Transverse colon (tissue), 4 donors: ENCODE measurements at regions not wholly inside any gene's neighbourhood (a gene's known extent, or its start where the extent isn't known, plus 50 kb on each side); places are given as distances from the start of the nearest gene placed in this dataset.

Experiments
- DNase-seq: peaks from one replicate; pipeline ENCODE4 v3.0.0-alpha.2; 2019
- H3K27ac ChIP-seq, 4 donors: fragments of 200-600 bp; sonication (generic); 2 replicates each; pipeline ENCODE4 v1.5.1; 2016 to 2018; ENCODE audit warnings: inconsistent platforms in 4 of 4
- H3K27me3 ChIP-seq: fragments of 200-600 bp; sonication (generic); 2 replicates; pipeline ENCODE4 v1.5.1; 2017; ENCODE audit warnings: inconsistent platforms
- H3K36me3 ChIP-seq, 4 donors: fragments of 200-600 bp; sonication (generic); 2 replicates each; pipeline ENCODE4 v1.5.1; 2017 to 2019; ENCODE audit warnings: inconsistent platforms in 4 of 4
- H3K4me1 ChIP-seq, 4 donors: fragments of 200-600 bp; sonication (generic); 2 replicates each; pipeline ENCODE4 v1.5.1; 2017 to 2020; ENCODE audit warnings: inconsistent platforms in 4 of 4
- H3K4me3 ChIP-seq, 4 donors: fragments of 200-600 bp; sonication (generic); 1 replicate in 1 of 4; 2 replicates in 3 of 4; pipeline versions ENCODE4 v1.5.1 to v1.6.1; 2017 to 2019; ENCODE audit warnings: inconsistent platforms in 4 of 4
- H3K9me3 ChIP-seq, 2 donors: fragments of 200-600 bp; sonication (generic); 2 replicates each; pipeline ENCODE4 v1.5.1; 2017 to 2019; ENCODE audit warnings: inconsistent platforms in 2 of 2
- EP300 ChIP-seq: sonication (generic); formaldehyde crosslinking; IDR thresholded peaks from one replicate; pipeline ENCODE4 v1.6.1; 2017; ENCODE audit warnings: antibody characterized with exemption, low read depth
- POLR2A ChIP-seq: fragments of 450-650 bp; IDR thresholded peaks from one replicate; pipeline ENCODE4 v1.6.1; 2016; ENCODE audit warnings: antibody characterized with exemption, mild to moderate bottlenecking, moderate library complexity
- POLR2AphosphoS5 ChIP-seq, 3 donors: sonication (generic); formaldehyde crosslinking; IDR thresholded peaks; one replicate each; pipeline ENCODE4 v1.6.1; 2016; ENCODE audit warnings: antibody characterized with exemption in 3 of 3
- WGBS, 2 donors: methylation state at CpG; one replicate each; pipeline ENCODE4 v1.1.5; 2018; ENCODE audit warnings: low coverage in 1 of 2; 5-methylcytosine and 5-hydroxymethylcytosine counted together
- in situ Hi-C, 4 donors: fragments of 200-750 bp; cut with MboI; loops; one replicate each; pipeline versions ENCODE4 v1.15.0 to v1.15.1; 2017; ENCODE audit warnings: low sequenced_read_pairs in 3 of 4, low pct_ligation_motif_present in 1 of 4, low pct_unique_long_range_greater_than_20kb in 1 of 4
- intact Hi-C: fragments of 100-400 bp; cut with DNase I; formaldehyde crosslinking; loops from one replicate; pipeline ENCODE4 v1.15.1; 2023; ENCODE audit warnings: low total_unique reads
- TF ChIP-seq, protein P1 (sequence below), 5 experiments: fragments of 200-600 bp in 3 of 5; fragments of 450-650 bp in 2 of 5; sonication (generic) in 3 of 5; IDR thresholded peaks; 1 replicate in 2 of 5; 2 replicates in 3 of 5; pipeline ENCODE4 v1.5.1; 2016 to 2017; ENCODE audit warnings: antibody characterized with exemption in 5 of 5, inconsistent platforms in 3 of 5, mild to moderate bottlenecking in 2 of 5, moderate library complexity in 1 of 5

DNA sequence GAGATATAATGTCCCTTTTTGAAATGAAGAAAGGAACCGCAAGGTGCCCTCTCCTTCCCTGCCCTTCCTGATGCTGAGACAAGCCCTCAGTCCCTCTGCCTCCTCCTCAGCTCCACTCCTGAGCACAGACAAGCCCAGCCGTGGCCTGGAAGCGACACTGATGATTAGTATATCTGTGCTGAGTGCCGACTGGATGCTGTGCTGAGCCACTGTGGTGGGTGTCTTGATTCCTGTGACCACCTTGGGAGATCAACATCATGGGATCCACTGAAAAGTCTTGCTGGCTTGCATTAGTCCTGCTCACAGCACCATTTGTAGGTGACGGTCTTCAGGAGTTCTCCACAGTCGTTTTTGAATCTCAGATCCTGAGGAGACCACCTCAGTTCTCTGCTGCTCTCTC, 59.5 kb upstream of the HGFAC start:
- TF ChIP-seq POLR2AphosphoS5 (IDR thresholded peaks at IDR 0.05), result no peak
- no peak for TF ChIP-seq EP300
- TF ChIP-seq, protein P1, sequence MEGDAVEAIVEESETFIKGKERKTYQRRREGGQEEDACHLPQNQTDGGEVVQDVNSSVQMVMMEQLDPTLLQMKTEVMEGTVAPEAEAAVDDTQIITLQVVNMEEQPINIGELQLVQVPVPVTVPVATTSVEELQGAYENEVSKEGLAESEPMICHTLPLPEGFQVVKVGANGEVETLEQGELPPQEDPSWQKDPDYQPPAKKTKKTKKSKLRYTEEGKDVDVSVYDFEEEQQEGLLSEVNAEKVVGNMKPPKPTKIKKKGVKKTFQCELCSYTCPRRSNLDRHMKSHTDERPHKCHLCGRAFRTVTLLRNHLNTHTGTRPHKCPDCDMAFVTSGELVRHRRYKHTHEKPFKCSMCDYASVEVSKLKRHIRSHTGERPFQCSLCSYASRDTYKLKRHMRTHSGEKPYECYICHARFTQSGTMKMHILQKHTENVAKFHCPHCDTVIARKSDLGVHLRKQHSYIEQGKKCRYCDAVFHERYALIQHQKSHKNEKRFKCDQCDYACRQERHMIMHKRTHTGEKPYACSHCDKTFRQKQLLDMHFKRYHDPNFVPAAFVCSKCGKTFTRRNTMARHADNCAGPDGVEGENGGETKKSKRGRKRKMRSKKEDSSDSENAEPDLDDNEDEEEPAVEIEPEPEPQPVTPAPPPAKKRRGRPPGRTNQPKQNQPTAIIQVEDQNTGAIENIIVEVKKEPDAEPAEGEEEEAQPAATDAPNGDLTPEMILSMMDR (IDR thresholded peaks at IDR 0.05), result no peak
- TF ChIP-seq POLR2A, result no peak
- in situ Hi-C loops, result no loop called here
- Histone ChIP-seq H3K36me3 (no peaks in the 10 kb centered on the region), H3K27me3 (no peaks in the 10 kb centered on the region), H3K27ac (no peak overlapping the region), H3K4me1 (peaks cover 0 to 16% (median 3%) of the 10 kb centered on the region in 4 donors), H3K4me3 (no peak overlapping the region), H3K9me3 (peaks cover 0 to 3% of the 10 kb centered on the region in 2 donors)
- 87 to 94% methylated on average over 6 of the region's 6 CpGs for WGBS, 2 donors
- intact Hi-C loops, result no loop called here
- DNase-seq, result no peak

DNA sequence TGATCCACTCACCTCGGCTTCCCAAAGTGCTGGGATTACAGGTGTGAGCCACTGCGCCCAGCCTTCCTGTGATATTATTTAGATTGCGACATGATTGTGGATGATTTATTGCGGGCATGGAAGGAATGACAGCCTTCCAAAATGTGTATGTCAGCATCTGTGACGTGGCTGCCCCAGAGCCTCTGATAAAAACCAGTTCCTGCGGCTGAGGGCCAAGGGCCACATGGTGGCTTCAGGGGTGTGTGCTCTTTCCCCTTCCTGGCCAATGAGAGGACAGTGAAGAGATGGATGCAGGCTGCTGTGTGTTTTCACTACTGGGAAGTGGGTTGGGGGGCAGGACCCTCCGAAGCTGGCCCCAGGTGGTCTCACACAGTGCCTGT, 57.4 kb upstream of the HGFAC start:
- TF ChIP-seq POLR2AphosphoS5 (IDR thresholded peaks at IDR 0.05) (no peak), EP300 (no peak), POLR2A (no peak)
- TF ChIP-seq, protein P1 (IDR thresholded peaks at IDR 0.05), result no peak
- no peaks in the 10 kb centered on the region for H3K36me3 ChIP-seq
- no peaks in the 10 kb centered on the region for H3K27me3 ChIP-seq
- H3K4me3 ChIP-seq, result peak overlapping the region in 1 of 4 donors; percentile 19
- H3K27ac ChIP-seq, result peak overlapping the region in 3 of 4 donors; percentile 38 to 66 (median 59)
- WGBS, 2 donors, result 71% methylated on average over 7 of the region's 7 CpGs; no CpG with 5 or more reads in 1 of the 2 donors
- H3K4me1 ChIP-seq, result peaks cover 0 to 30% (median 16%) of the 10 kb centered on the region in 4 donors
- DNase-seq, result no peak
- intact Hi-C loops (no loop called here), in situ Hi-C loops (no loop called here)
- peaks cover 0 to 3% of the 10 kb centered on the region in 2 donors for H3K9me3 ChIP-seq

DNA sequence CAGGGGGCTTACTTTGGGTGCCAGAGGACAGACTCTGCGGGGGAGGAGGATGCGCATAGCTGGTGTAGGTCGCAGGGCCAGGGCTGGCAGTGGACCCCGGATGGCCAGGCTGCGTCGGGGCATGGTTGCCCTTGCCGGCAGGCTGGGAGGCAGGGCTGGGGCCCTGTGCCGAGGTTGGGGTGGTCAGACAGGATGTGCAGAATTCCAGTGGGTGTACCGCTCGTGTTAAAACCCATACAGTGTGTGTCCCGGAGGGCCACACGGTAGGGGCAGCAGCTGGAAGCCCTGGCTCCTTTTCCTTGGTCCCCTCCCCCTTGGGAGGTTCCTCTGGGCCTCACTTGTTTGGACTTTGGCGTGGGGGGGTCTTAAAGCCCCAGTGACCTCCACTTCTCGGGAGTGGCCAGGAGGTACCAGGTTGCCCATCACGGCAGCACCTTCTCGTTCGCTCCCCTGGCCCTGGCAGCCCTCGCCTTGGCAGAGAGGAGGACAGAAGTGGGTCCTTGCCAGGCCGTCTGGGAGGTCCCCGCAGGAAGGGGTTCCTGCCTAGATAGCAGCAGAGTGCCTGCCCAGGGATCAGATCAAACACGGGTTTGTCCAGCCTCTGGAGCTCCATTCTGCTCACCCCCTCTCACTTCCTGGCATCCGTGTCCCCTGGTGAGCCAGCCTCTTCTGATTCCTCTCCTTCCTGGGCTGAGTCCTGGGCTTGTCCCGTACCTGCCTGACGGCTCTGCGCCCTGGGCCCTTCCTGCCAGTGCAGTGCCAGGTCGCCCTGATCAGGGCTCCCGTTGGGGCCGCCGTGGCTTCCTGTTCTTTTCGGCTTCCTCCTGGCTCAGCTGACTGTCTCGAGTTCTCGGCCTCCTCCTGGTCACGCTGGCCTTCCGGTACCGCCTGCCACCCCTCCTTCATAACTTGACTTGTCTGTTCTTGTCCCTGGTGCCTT, 56.7 kb upstream of the HGFAC start:
- in situ Hi-C loops, result no loop called here
- H3K27ac ChIP-seq, result peak overlapping the region; percentile 38 to 66 (median 51)
- TF ChIP-seq, protein P1 (IDR thresholded peaks at IDR 0.05), result no peak
- peak; percentile 49 for TF ChIP-seq POLR2A
- intact Hi-C loops, result no loop called here
- peaks cover 0 to 35% (median 16%) of the 10 kb centered on the region in 4 donors for H3K4me1 ChIP-seq
- DNase-seq, result peak; percentile 41
- peaks cover 0 to under 1% of the 10 kb centered on the region in 2 donors for H3K9me3 ChIP-seq
- H3K4me3 ChIP-seq, result peak overlapping the region in 2 of 4 donors; percentile 4 to 19
- no peaks in the 10 kb centered on the region for H3K27me3 ChIP-seq
- H3K36me3 ChIP-seq, result no peaks in the 10 kb centered on the region
- WGBS, 2 donors, result 78% methylated on average over 25 of the region's 35 CpGs; no CpG with 5 or more reads in 1 of the 2 donors

DNA sequence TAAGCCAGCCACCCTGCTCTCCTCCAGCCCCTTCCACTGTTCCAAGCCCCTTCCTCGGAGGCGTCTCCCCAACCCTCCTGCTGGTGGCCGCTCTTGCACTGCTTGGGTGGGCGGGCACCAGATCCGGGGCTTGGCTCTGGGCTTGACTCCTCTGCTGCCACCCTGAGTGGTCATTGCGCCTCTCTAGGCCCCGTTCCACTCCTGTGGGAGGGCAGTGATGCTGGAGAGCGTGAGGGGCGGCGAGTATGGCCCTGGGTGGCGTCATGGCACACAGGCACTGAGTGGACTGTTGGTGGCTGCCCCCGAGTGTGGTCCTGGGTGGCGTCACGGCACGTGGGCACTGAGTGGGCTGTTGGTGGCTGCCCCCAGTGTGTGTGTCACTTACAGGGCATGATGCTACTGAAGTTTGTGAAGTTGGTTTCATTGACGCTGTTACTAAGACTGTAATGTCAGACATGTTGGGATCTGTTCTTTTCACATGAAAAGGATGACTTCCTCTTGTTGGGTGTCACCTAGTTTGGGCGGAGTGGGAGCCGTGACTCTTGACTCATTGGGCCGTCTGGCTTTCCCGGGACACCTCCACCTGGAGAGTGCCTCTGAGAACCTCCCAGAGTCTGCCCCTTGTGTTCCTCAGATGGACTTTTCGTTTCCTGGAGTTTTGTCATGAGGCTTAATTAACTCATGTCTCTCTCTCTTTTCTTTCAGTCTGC, 55.9 kb upstream of the HGFAC start:
- no peak overlapping the region for H3K4me3 ChIP-seq

More for the DNA sequence above, 55.9 kb upstream of the HGFAC start:
- no peaks in the 10 kb centered on the region for H3K36me3 ChIP-seq
- intact Hi-C loops, result no loop called here
- in situ Hi-C loops, result no loop called here
- WGBS, 2 donors, result 87% methylated on average over 21 of the region's 21 CpGs; no CpG with 5 or more reads in 1 of the 2 donors
- no peaks in the 10 kb centered on the region for H3K27me3 ChIP-seq
- H3K9me3 ChIP-seq, result no peaks in the 10 kb centered on the region
- no peak for DNase-seq
- peaks cover 0 to 35% (median 16%) of the 10 kb centered on the region in 4 donors for H3K4me1 ChIP-seq
- peak overlapping the region; percentile 38 to 66 (median 51) for H3K27ac ChIP-seq
- no peak for TF ChIP-seq EP300
- no peak for TF ChIP-seq POLR2AphosphoS5 (IDR thresholded peaks at IDR 0.05)
- no peak for TF ChIP-seq POLR2A
- TF ChIP-seq, protein P1 (IDR thresholded peaks at IDR 0.05), result no peak
